ENCODE measurements at regions not wholly inside any gene's neighbourhood (a gene's known extent, or its start where the extent isn't known, plus 50 kb on each side); places are given as distances from the start of the nearest gene placed in this dataset.

DNA sequence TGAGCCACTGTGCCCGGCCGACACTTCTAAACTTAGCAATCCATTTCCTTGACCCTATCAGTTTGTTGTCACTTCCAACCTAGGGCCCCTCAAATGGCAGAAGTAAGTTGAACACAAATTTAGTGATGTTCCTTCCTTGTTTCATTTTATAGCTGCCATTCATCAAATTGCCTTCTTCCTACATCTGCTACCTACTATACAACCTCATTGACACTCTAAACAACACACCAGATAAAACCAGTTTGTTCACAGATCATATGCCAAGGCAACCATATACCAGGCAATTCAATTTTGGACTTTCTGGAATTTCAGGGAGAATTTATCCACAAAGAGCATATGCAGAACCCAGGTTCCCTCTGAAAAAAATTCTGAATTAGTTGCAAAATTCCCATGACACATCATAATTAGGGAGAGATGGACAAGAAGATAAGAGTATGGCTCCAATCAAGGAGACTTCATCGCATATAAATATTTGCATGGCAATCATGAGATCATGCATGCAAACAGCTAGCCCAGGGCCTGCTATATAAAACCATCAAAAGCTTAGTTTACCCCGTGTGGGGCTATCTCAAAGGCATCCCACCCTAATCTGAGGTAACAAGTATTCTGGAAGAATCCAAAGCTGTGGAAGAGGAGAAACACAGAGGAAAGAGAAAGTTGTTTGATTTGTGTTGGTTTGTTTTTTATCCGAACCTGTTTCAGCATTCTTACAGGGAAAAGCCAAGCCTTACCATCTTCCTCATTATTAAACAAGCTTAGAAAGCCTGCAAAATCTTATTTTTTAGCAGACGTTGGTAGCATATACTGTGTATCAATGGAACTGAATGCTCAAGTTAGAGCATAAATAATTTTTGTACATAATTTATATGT, 132.8 kb upstream of the TNFAIP3 start:
- no peak for DNase-seq (ENCODE audit: low spot score)

DNA sequence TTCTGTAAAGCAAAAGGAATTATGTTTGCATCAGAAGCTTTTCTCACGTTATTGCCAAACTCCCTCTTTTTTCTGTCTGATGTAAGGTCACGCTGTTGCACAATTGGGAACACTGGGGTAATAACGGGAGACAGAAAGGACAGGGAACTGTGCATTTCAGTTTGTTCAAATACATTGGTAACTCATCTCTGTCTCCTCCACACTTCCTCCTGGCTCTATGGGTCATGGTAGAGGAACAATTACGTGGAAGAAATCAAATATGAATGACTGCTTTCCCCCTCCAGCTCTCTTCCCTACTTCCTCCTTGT, 132.2 kb upstream of the TNFAIP3 start:
- DNase-seq (ENCODE audit: low spot score): no peak

GRCh38 chr6:137736048-137736818, 130.8 kb upstream of the TNFAIP3 start:
- DNase-seq (ENCODE audit: low spot score): no peak

- DNase-seq (ENCODE audit: low spot score): no peak
Measured at GRCh38 chr6:137736911-137737310, 130.1 kb upstream of the TNFAIP3 start.

DNA sequence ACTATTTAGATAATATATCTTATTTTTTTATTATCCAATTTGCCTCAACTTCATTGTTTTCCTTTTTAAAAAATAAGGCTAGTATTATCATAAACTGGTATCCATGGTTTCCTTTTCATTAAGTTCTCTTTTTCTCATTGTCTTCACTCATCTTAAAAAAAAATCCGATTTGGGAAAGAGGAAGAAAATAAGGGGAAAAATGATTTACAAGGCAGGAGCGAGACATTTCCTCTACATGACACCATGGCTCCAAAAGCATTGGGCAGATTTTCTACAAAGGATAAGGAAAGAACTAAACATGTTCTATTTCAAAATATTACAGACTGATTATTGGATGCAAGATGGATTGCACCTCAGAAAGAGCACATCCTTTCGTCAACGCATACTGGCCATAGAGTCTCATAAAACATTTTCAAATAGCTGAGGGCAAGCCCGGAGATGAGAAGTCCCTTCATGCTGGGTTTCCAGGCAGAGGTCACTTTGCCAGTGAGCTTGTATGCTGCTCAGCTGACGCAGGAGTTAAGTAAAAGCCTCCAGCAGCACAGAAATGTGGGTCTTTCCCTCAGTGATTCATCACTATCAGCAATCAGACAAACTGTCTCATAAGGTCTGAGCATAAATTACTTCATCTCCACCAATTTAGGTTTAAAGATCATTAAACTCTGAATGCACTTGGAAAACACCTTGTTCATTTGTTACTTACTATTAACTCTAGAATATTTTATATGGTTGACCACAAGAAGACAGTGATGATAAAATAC, 129.0 kb upstream of the TNFAIP3 start:
- peak; percentile 88 for DNase-seq (ENCODE audit: low spot score)

DNA sequence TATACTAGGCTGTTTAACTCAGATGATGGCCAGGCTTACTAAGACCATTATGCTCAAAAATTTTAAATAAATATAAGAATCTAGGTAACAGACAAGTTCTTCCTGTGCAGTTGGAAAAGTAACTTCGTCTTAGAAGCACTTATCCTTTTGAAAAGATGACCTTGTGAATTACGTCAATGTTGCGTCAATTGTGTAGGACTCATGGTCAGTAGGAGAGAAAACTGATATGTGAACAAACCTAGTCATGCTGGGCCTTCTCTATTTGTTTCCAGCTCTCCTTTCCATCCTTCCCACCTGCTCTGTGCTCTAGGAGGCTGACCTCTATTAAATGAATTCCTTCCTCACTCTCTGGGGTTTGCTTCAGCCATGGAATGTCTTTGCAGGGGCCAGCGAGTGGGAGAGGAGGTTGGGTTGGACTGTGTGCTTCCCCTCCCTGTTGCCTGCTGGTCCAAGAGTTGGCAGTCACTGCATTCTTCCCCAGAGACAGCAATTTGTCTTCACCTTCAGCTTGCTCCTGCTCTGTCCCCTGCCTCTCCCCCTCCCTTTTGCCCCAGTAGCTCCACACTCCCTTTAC, 128.0 kb upstream of the TNFAIP3 start:
- DNase-seq (ENCODE audit: low spot score): no peak

DNA sequence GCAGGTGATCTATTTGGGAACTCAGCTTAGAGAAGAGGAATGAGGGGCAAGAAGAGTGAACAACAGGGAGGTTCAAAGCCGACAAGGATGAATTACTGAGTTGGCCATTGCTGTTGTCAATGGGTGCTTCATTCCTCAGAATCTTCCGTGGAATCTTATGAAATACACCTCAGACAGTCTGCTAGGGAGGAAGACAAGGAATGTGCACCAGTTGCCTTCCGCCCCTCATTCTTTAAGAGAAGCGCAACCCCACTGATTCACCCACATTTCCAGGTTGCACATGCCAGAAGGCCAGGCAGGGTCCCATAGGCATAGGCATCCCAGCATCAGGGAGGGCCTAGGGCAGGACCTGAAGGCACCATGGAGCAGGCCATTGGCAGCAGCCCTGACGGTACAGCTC, 127.5 kb upstream of the TNFAIP3 start:
- DNase-seq (ENCODE audit: low spot score): no peak

- no peak for DNase-seq (ENCODE audit: low spot score)
Measured at GRCh38 chr6:137740091-137740755, 126.8 kb upstream of the TNFAIP3 start.

GRCh38 chr6:137740967-137741761, 125.9 kb upstream of the TNFAIP3 start:
- peak; percentile 59 for DNase-seq (ENCODE audit: low spot score)

DNA sequence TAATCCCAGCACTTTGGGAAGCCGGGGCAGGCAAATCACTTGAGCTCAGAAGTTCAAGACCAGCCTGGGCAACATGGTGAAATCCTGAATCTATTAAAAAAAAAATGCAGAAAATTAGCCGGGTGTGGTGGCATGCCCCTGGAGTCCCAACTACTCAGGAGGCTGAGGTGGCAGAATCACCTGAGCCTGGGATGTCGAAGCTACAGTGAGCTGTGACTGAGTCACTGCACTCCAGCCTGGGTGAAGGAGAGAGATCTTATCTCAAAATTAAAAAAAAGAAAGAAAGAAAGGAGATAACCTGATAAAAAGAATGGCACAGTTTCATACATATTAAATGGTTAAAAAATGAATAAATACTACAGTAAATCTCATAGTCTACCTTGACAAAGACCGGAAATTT, 123.6 kb upstream of the TNFAIP3 start:
- DNase-seq (ENCODE audit: low spot score): peak; percentile 71

DNA sequence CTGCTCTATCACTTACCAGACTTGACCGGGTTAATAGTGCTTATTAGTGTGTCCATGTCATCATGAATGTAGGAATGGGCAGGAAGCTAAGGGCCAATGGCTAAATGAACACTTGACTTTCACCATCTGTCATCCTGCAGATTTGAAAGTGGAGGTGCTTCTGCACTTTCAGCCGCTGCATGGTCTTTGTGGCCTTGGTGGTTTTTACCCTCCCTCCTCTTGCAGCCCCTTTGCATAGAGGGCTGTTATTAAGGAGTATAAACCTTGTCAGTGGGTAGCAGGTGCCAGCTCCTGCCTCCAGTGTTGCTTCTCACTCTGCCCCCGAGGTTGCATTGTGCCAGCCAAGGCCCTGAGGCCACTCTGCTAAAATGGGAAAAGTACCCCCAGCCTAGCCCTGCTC, 122.2 kb upstream of the TNFAIP3 start:
- DNase-seq (ENCODE audit: low spot score): no peak

GRCh38 chr6:137745321-137745720, 121.7 kb upstream of the TNFAIP3 start:
- DNase-seq (ENCODE audit: low spot score): no peak

- no peak for DNase-seq (ENCODE audit: low spot score)
Measured at GRCh38 chr6:137746264-137746663, 120.8 kb upstream of the TNFAIP3 start.

DNA sequence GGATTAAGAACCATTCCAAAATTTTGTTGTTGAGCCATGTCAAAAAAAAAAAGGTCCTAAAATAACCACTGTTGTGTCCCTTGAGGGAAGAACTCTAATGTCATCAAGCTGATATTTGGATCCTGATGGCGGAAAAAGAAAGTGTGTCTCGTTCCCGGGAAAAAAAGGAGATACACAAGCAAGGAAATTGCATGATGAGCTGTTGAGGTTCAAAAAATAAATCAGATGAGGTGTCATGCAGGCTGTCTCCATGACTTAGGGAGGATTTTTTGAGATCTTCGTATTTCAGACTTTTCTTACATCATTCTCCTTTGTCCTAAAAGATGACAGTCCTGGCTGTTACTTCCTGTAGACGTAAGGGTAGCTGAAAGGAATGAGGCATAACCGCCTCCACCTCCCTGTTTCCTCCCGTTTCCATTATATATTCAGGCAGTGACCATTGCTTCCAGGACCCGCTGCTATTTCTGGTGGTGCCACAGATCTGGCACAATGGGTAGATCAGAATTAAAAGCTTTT, 117.3 kb upstream of the TNFAIP3 start:
- peak; percentile 82 for DNase-seq (ENCODE audit: low spot score)

DNA sequence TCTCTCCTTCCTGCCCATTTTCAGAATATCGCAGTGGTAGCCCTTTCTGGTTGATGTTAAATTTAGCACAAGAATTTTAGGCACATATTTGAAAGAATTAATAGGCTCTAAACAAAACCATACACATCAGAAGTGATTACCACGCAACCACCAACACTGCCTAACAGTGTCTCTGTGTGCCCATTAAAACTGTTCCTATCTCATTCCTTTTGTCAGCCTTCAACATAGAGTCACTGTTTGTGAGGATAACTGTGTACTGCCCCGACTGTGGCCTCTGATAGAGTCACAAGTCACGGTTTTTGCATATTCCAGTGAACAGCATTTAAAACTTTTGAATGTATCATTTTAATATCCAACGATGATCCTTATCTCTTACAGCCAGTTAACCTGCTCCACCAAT, 116.8 kb upstream of the TNFAIP3 start:
- DNase-seq (ENCODE audit: low spot score): no peak

- no peak for DNase-seq (ENCODE audit: low spot score)
Measured at GRCh38 chr6:137751768-137752560, 115.1 kb upstream of the TNFAIP3 start.

DNA sequence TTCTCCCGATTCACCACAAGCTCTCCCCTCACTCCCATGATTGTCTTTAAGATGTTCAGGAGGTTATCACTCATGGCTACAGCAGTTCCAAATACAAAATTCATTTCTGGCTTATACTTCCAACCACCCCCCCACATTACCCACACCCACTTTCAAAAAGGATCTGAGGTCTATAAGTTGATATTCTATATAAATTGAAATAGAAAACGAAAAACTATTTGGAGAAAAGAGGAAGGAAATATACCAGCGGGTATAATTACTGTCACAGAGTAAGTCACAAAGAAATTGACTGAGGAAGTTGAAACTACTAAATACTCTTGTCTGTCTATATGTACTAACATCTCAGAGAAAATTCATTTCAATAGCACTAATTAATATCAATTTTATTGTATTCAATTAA, 112.7 kb upstream of the TNFAIP3 start:
- DNase-seq (ENCODE audit: low spot score): no peak

DNA sequence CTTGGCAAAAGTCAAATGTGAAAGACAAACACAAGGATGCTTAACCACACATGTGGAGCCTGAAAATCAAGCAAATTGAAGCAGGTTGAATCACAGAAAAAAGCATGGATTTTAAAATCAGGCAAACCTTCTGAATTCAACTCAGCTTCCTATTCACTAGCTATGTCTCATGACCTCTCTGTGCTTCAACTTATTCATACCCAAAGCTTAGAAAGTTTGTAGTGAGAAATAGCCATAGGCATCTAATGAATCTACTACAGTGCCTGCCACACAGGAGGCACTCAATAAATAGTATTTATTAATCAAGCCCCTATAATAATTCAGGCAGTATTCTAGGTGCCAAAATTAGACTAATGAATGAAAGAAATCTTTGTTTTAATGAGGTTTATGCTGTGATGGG, 112.2 kb upstream of the TNFAIP3 start:
- DNase-seq (ENCODE audit: low spot score): no peak

GRCh38 chr6:137755284-137755683, 111.8 kb upstream of the TNFAIP3 start:
- DNase-seq (ENCODE audit: low spot score): no peak

DNA sequence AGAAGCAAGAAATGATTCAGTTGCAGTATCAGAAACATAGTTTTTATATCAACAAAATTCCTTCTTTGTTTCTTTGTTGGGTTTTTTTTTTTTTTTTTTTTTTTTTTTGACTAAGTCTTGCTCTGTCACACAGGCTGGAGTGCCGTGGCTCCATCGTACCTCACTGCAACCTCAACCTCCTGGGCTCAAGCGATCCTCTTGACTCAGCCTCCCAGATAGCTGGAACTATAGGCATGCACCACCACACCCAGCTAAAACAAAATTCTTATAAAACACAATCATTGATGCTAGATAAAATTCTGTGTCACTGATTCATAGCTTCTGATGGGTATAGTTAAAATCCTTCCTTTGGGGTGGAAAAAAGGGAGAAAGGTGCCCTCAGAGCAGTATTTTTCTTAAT, 110.3 kb upstream of the TNFAIP3 start:
- DNase-seq (ENCODE audit: low spot score): no peak

All from kidney tubule cell (primary cell).